Neural progenitor cell (in vitro differentiated cells): ENCODE measurements at regions not wholly inside any gene's neighbourhood (a gene's known extent, or its start where the extent isn't known, plus 50 kb on each side); places are given as distances from the start of the nearest gene placed in this dataset.
"Not testable (repeated sequence)": the region's sequence is repeated elsewhere in the genome, so short reads cannot be mapped to it uniquely, and the experiment has no call there.

Experiments used
- CTCF ChIP-seq: fragments of 200-600 bp; sonication (generic); IDR thresholded peaks from 2 replicates; pipeline ENCODE4 v1.5.1; 2017; ENCODE audit warnings: antibody characterized with exemption, mild to moderate bottlenecking
- EZH2 ChIP-seq: fragments of 200-600 bp; sonication (generic); IDR thresholded peaks from 2 replicates; pipeline ENCODE4 v1.6.1; 2017; ENCODE audit warnings: antibody characterized with exemption, mild to moderate bottlenecking, moderate library complexity

GRCh38 chr2:89112434-89112833 is 421.0 kb downstream of the RPIA start:
- not testable (repeated sequence) for TF ChIP-seq EZH2, CTCF
